GM13976 (cell line): ENCODE measurements at regions not wholly inside any gene's neighbourhood (a gene's known extent, or its start where the extent isn't known, plus 50 kb on each side); places are given as distances from the start of the nearest gene placed in this dataset.

Experiments used
- DNase-seq: peaks from one replicate; pipeline ENCODE4 v3.0.0; 2012; ENCODE audit warnings: low spot score
- CTCF ChIP-seq: IDR thresholded peaks from 2 replicates; pipeline ENCODE4 v1.5.1; 2012; ENCODE audit warnings: borderline replicate concordance, mild to moderate bottlenecking; ENCODE audit not compliant: insufficient read depth; ENCODE audit errors: extremely low read depth, missing control alignments, control extremely low read depth
- in situ Hi-C: fragments of 300-500 bp; cut with MboI; formaldehyde crosslinking; loops from one replicate; pipeline ENCODE4 v1.12.0; 2022; ENCODE audit warnings: low sequenced_read_pairs, mixed read lengths, inconsistent platforms; ENCODE audit not compliant: unreplicated experiment

- no peak for DNase-seq
- in situ Hi-C loops = no loop called here
- no peak for TF ChIP-seq CTCF
Observed at GRCh38 chr7:110142939-110143526, 947.9 kb upstream of the LRRN3 start.

GRCh38 chr7:110144599-110144998 is 946.3 kb upstream of the LRRN3 start:
- DNase-seq = no peak
- in situ Hi-C loops = no loop called here
- TF ChIP-seq CTCF = no peak

- no peak for DNase-seq
Observed at GRCh38 chr7:110148054-110148453, 942.9 kb upstream of the LRRN3 start.

DNA sequence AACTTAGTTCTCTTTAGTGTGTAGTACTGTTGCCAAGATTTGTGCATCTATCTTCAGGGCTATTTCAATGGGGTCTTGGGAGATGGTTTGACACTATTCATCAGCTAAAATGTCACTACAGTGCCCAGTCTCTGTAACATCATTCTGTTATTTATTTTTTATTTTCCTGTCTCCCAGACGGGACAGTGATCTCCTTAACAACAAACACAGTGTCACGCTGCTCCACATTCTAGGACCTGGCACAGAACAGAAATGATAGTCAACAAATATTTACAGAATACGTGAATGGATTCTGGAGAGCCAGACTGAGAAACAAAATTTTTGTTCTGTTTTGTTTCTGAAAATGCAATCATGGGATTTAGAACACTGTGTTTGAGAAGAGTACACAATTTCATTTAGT is 937.7 kb upstream of the LRRN3 start:
- no peak for TF ChIP-seq CTCF
- DNase-seq = no peak
- in situ Hi-C loops = no loop called here

More at GRCh38 chr7:110148054-110148453, 942.9 kb upstream of the LRRN3 start:
- TF ChIP-seq CTCF = no peak
- in situ Hi-C loops = no loop called here

GRCh38 chr7:110156511-110156910 is 934.4 kb upstream of the LRRN3 start:
- no peak for TF ChIP-seq CTCF
- no peak for DNase-seq
- in situ Hi-C loops = no loop called here

DNA sequence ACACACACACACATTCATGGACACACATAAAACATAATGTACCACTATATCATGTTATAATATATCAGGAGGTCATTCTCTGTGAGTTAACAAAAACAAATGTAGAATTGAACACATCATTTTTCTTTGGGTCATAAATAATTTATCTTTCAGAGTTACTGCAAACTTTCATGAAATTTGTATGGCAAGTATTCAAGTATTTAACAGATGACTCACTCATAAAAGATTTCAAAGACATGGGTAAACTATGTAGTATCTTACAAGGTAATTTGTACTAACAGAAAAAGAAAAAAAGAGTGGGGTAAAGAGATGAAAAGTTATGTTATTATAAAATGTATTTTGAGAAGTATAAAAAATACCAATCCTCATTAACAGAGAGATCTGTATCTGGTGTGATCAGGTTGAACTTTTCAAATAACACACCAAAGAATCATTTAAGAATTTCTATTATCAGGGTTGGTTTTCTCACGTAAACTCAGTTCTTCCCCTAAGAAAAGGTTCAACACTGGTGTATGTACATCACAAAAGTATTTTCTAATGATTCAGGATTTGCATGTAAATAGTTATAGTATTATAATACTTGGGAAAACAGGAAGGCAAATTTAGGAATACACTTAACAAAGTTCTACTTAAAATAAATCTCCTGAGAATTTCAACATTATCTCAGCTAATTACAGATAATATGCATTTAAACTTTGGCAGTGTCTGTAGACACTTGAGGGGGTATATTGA is 933.1 kb upstream of the LRRN3 start:
- in situ Hi-C loops = no loop called here
- TF ChIP-seq CTCF = no peak
- DNase-seq = no peak
